Progenitor cell of endocrine pancreas (in vitro differentiated cells): ENCODE measurements at regions not wholly inside any gene's neighbourhood (a gene's known extent, or its start where the extent isn't known, plus 50 kb on each side); places are given as distances from the start of the nearest gene placed in this dataset.

ENCODE experiments used
- DNase-seq: peaks from one replicate; pipeline ENCODE4 v3.0.0; 2021; ENCODE audit warnings: low spot score; ENCODE audit not compliant: unreplicated experiment
- H3K27ac Mint-ChIP-seq: 2 replicates; pipeline ENCODE4 v1.8.0; 2021; ENCODE audit warnings: mild to moderate bottlenecking, moderate library complexity, mixed read lengths
- H3K27me3 Mint-ChIP-seq: 2 replicates; pipeline ENCODE4 v1.8.0; 2021; ENCODE audit warnings: mixed read lengths
- H3K36me3 Mint-ChIP-seq: 2 replicates; pipeline ENCODE4 v1.8.0; 2022; ENCODE audit warnings: mixed read lengths; ENCODE audit not compliant: insufficient read depth
- H3K4me1 Mint-ChIP-seq: 2 replicates; pipeline ENCODE4 v1.8.0; 2021; ENCODE audit warnings: low read depth, mixed read lengths
- H3K4me3 Mint-ChIP-seq: 2 replicates; pipeline ENCODE4 v1.8.0; 2021; ENCODE audit warnings: low read depth, mild to moderate bottlenecking, moderate library complexity, mixed read lengths
- H3K9me3 Mint-ChIP-seq: 2 replicates; pipeline ENCODE4 v1.8.0; 2021; ENCODE audit warnings: low read depth, mixed read lengths
- TF ChIP-seq, protein P1 (sequence below): fragments of 200-600 bp; sonication (generic); IDR thresholded peaks from one replicate; pipeline ENCODE4 v1.5.0; 2021; ENCODE audit warnings: antibody characterized with exemption, mild to moderate bottlenecking; ENCODE audit not compliant: unreplicated experiment

DNA sequence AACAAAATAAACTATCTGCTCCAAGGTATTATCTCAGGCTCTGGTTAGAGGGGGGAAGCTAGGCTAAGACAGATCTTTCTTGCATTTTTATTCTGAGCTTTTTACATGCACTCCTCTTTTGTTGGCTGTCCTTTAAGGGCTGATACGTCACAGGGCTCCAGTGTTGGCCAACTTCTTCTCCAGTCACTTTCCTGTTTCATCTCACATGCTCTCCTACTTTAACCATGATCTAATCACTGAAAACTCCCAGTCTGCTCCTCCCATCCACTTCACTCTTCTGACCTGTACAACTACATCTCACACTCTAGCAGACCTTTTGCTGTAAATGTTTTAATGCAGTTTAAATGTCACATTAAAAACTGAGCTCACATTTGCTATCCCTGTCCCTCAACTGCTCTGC lies 510.0 kb upstream of the KLF12 start:
- Mint-ChIP-seq H3K36me3 (no peaks in the 10 kb centered on the region), H3K27me3 (no peaks in the 10 kb centered on the region), H3K9me3 (no peaks in the 10 kb centered on the region), H3K4me1 (peaks cover 5% of the 10 kb centered on the region), H3K4me3 (no peak overlapping the region), H3K27ac (no peak overlapping the region)
- TF ChIP-seq, protein P1, sequence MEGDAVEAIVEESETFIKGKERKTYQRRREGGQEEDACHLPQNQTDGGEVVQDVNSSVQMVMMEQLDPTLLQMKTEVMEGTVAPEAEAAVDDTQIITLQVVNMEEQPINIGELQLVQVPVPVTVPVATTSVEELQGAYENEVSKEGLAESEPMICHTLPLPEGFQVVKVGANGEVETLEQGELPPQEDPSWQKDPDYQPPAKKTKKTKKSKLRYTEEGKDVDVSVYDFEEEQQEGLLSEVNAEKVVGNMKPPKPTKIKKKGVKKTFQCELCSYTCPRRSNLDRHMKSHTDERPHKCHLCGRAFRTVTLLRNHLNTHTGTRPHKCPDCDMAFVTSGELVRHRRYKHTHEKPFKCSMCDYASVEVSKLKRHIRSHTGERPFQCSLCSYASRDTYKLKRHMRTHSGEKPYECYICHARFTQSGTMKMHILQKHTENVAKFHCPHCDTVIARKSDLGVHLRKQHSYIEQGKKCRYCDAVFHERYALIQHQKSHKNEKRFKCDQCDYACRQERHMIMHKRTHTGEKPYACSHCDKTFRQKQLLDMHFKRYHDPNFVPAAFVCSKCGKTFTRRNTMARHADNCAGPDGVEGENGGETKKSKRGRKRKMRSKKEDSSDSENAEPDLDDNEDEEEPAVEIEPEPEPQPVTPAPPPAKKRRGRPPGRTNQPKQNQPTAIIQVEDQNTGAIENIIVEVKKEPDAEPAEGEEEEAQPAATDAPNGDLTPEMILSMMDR, result no peak
- no peak for DNase-seq

DNA sequence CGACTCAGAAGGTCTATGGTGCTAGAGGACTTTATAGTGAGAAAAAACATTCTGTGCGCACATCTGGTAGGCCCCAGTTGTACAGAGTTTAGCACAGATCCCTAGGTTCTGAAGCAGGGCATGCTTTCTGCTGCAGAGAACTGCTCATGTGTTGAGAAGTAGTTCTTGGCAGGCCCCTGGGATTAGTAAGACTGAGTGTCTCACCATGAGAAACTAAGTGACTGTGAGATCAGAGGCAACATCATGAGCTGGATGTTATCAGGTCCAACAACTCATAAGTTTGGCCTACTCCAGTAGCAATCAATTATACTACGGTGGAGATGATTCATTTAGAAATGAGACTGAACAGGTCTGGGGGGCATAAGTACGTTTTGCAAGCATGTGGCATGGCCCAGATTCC lies 507.4 kb upstream of the KLF12 start:
- Mint-ChIP-seq H3K36me3 (no peaks in the 10 kb centered on the region), H3K27ac (no peak overlapping the region), H3K4me1 (peaks cover 5% of the 10 kb centered on the region), H3K9me3 (no peaks in the 10 kb centered on the region), H3K27me3 (no peaks in the 10 kb centered on the region), H3K4me3 (no peak overlapping the region)
- DNase-seq, result no peak
- TF ChIP-seq, protein P1, result no peak

DNA sequence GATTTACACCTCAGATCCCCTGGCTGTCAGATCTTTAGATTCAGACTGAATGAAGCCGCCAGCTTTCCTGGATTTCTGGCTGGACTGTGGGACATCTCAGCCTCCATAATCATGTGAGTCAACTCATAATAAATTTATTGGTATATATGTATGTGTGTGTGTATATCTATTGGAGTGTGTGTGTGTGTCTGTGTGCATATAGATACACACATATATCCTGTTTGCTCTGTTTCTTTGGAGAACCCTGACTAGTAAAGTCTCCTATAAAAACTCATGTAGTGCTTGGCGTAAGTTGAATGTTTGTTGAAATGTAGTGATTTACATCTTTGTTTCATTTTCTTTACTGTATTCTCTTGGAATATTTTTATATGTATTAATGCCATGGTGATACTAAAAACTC lies 499.5 kb upstream of the KLF12 start:
- Mint-ChIP-seq H3K27ac (no peak overlapping the region), H3K36me3 (no peaks in the 10 kb centered on the region), H3K27me3 (no peaks in the 10 kb centered on the region), H3K4me1 (no peaks in the 10 kb centered on the region), H3K9me3 (peaks cover 5% of the 10 kb centered on the region), H3K4me3 (no peak overlapping the region)
- no peak for DNase-seq
- TF ChIP-seq, protein P1, result no peak

DNA sequence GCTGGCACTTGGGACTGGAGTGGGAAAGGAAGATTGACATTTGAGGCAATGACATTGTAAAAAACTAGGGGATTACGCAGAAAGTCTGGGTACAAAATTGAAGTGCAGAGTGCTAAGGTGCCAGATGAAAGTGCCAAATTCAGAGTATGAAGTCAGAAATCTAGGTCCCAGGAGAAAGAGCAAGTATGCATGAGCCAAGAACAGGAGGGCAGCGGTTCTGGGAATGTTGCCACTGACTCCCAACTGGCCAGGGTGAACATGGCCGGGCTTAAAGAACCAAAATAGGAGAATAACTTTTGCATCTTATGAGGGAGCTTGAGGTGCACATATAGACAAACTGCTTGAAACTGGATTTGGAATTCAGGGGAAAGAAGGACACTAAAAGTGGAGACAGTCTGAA lies 495.8 kb upstream of the KLF12 start:
- Mint-ChIP-seq H3K4me3 (no peak overlapping the region), H3K27me3 (no peaks in the 10 kb centered on the region), H3K9me3 (peaks cover 8% of the 10 kb centered on the region), H3K27ac (no peak overlapping the region), H3K4me1 (no peaks in the 10 kb centered on the region), H3K36me3 (no peaks in the 10 kb centered on the region)
- no peak for DNase-seq
- TF ChIP-seq, protein P1, result no peak

DNA sequence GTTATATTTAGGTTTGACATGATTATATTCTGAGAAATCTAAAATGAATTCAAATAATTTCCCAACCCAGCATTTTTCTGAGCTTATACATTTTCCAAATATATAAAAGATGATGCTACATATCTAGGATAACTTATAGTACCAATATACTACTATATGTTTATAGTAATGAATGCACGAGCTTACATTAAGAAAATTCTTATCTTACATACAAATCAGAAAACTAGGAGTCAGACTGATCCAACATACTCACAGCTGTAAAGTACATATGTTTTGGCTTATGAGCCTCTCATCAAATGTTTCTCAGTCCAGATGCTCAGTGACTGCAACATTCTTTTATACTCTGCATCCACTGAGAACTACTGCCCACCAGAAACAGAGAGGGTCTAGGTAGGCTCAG lies 491.3 kb upstream of the KLF12 start:
- DNase-seq, result no peak
- no peaks in the 10 kb centered on the region for H3K4me1 Mint-ChIP-seq
- H3K27ac Mint-ChIP-seq, result no peak overlapping the region
- no peaks in the 10 kb centered on the region for H3K27me3 Mint-ChIP-seq
- no peaks in the 10 kb centered on the region for H3K36me3 Mint-ChIP-seq
- H3K9me3 Mint-ChIP-seq, result peaks cover 7% of the 10 kb centered on the region
- TF ChIP-seq, protein P1, result no peak
- H3K4me3 Mint-ChIP-seq, result no peak overlapping the region
